ENCODE measurements at regions not wholly inside any gene's neighbourhood (a gene's known extent, or its start where the extent isn't known, plus 50 kb on each side); places are given as distances from the start of the nearest gene placed in this dataset.

GRCh38 chr2:129791712-129792111 lies 187.8 kb upstream of the RAB6C start:
- ChIA-PET CTCF (ENCODE audit: low intra/inter-chr PET ratio) (no interaction called here), POLR2A (no interaction called here)
- no peak for ATAC-seq
- no peaks in the 10 kb centered on the region; the same call in 1 of the 2 replicates for H4K20me1 ChIP-seq (replicated peaks; ENCODE audit: control insufficient read depth, insufficient read depth, low read length)
- FAIRE-seq, result no peak
- no peaks in the 10 kb centered on the region for H3K9me1 ChIP-seq (ENCODE audit: control insufficient read depth, insufficient read depth, low read length)
- no peak for TF ChIP-seq NFIX (CRISPR knock-in tag; IDR thresholded peaks at IDR 0.05; ENCODE audit: low read depth)
- no peak for TF ChIP-seq ZNF583 (CRISPR knock-in tag; IDR thresholded peaks at IDR 0.05)
- no peak for TF ChIP-seq SRSF9 (IDR thresholded peaks at IDR 0.05; ENCODE audit: borderline replicate concordance, low read depth, low read length)
- TF ChIP-seq, protein P1, sequence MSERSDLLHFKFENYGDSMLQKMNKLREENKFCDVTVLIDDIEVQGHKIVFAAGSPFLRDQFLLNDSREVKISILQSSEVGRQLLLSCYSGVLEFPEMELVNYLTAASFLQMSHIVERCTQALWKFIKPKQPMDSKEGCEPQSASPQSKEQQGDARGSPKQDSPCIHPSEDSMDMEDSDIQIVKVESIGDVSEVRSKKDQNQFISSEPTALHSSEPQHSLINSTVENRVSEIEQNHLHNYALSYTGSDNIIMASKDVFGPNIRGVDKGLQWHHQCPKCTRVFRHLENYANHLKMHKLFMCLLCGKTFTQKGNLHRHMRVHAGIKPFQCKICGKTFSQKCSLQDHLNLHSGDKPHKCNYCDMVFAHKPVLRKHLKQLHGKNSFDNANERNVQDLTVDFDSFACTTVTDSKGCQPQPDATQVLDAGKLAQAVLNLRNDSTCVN (CRISPR knock-in tag; IDR thresholded peaks at IDR 0.05), result no peak
- TF ChIP-seq, protein P2, sequence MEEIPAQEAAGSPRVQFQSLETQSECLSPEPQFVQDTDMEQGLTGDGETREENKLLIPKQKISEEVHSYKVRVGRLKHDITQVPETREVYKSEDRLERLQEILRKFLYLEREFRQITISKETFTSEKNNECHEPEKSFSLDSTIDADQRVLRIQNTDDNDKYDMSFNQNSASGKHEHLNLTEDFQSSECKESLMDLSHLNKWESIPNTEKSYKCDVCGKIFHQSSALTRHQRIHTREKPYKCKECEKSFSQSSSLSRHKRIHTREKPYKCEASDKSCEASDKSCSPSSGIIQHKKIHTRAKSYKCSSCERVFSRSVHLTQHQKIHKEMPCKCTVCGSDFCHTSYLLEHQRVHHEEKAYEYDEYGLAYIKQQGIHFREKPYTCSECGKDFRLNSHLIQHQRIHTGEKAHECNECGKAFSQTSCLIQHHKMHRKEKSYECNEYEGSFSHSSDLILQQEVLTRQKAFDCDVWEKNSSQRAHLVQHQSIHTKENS (CRISPR knock-in tag; IDR thresholded peaks at IDR 0.05), result no peak
- TF ChIP-seq ZNF444 (CRISPR knock-in tag; IDR thresholded peaks at IDR 0.05), result no peak
- TF ChIP-seq CREM (IDR thresholded peaks at IDR 0.05; ENCODE audit: low read depth), result no peak
- no peak overlapping the region for H3K4me2 ChIP-seq (ENCODE audit: insufficient read depth, low read length)
- H3K27me3 ChIP-seq (ENCODE audit: control insufficient read depth in 2 of 2, insufficient read depth in 2 of 2, low read length in 2 of 2), result peaks cover 0 to 5% of the 10 kb centered on the region in 2 experiments; a peak in 1 of 5 replicates
- BruUV-seq (replicated peaks), result no TSS peak
- H3K4me1 ChIP-seq (replicated peaks in 1 of 2; ENCODE audit: control insufficient read depth in 2 of 2, insufficient read depth in 2 of 2, low read length in 2 of 2), result no peaks in the 10 kb centered on the region
- WGBS (ENCODE audit: insufficient coverage, low coverage, missing lambda C conversion rate), result under 1% methylated on average over 12 of the region's 12 CpGs
- no peaks in the 10 kb centered on the region for H3K36me3 ChIP-seq (ENCODE audit: control insufficient read depth, insufficient read depth, low read length)
- in situ Hi-C loops (cut with MboI), result no loop called here
- H3K79me2 ChIP-seq (ENCODE audit: control insufficient read depth, insufficient read depth, low read length), result no peaks in the 10 kb centered on the region
- no peak for DNase-seq (ENCODE audit: extremely low read depth in 1 of 4, low spot score in 3 of 4)
- no peak overlapping the region for H3K4me3 ChIP-seq
- H3K27ac ChIP-seq (ENCODE audit: extremely low read depth, low read depth, low read length), result no peak overlapping the region
- no peak overlapping the region for H3K9ac ChIP-seq (ENCODE audit: insufficient read depth in 1 of 2, low read depth in 2 of 2, low read length in 2 of 2)
- intact Hi-C loops (cut with micrococcal nuclease), result no loop called here
- H3K9me3 ChIP-seq (replicated peaks; ENCODE audit: control insufficient read depth, insufficient read depth, low read depth, low read length), result no peaks in the 10 kb centered on the region
- H2AFZ ChIP-seq (ENCODE audit: low read depth, low read length), result no peak overlapping the region
